Testis (tissue), 2 donors: ENCODE measurements at regions not wholly inside any gene's neighbourhood (a gene's known extent, or its start where the extent isn't known, plus 50 kb on each side); places are given as distances from the start of the nearest gene placed in this dataset.

Experiments used
- DNase-seq: peaks from one replicate; pipeline ENCODE4 v3.0.0-alpha.2; 2019
- H3K27ac ChIP-seq, 2 donors: fragments of 200-600 bp; sonication (generic); one replicate each; pipeline ENCODE4 v1.5.1; 2019
- H3K27me3 ChIP-seq: fragments of 200-600 bp; sonication (generic); one replicate; pipeline ENCODE4 v1.5.1; 2019
- H3K36me3 ChIP-seq: fragments of 200-600 bp; sonication (generic); one replicate; pipeline ENCODE4 v1.5.1; 2017; ENCODE audit warnings: low read depth; ENCODE audit errors: missing control alignments
- H3K4me1 ChIP-seq: fragments of 200-600 bp; sonication (generic); one replicate; pipeline ENCODE4 v1.5.1; 2019
- H3K4me3 ChIP-seq, 2 donors: fragments of 200-600 bp; sonication (generic); one replicate each; pipeline ENCODE4 v1.5.1; 2017 to 2019
- H3K9me3 ChIP-seq: fragments of 200-600 bp; sonication (generic); one replicate; pipeline ENCODE4 v1.5.1; 2017
- POLR2A ChIP-seq: fragments of 450-650 bp; IDR thresholded peaks from one replicate; pipeline ENCODE4 v1.6.1; 2017; ENCODE audit warnings: antibody characterized with exemption, mild to moderate bottlenecking, moderate library complexity
- whole genome bisulfite sequencing, 2 donors: methylation state at CpG; one replicate each; pipeline ENCODE4 v1.1.5; 2018; 5-methylcytosine and 5-hydroxymethylcytosine counted together
- intact Hi-C: fragments of 100-400 bp; cut with DNase I; formaldehyde crosslinking; loops from one replicate; pipeline ENCODE4 v1.15.1; 2023; ENCODE audit warnings: low total_unique reads
- TF ChIP-seq, protein P1 (sequence below), 3 experiments: fragments of 450-650 bp in 2 of 3; fragments of 200-600 bp in 1 of 3; sonication (generic) in 1 of 3; IDR thresholded peaks; one replicate each; pipeline ENCODE4 v1.5.1; 2016 to 2019; ENCODE audit warnings: antibody characterized with exemption in 3 of 3, mild to moderate bottlenecking in 2 of 3, moderate library complexity in 1 of 3

GRCh38 chr3:44030285-44030684 lies 211.4 kb upstream of the TOPAZ1 start:
- Histone ChIP-seq H3K9me3 (no peaks in the 10 kb centered on the region), H3K4me3 (no peak overlapping the region), H3K27ac (no peak overlapping the region), H3K36me3 (no peaks in the 10 kb centered on the region), H3K27me3 (no peaks in the 10 kb centered on the region), H3K4me1 (no peaks in the 10 kb centered on the region)
- intact Hi-C loops, result no loop called here
- 84 to 92% methylated on average over 7 of the region's 7 CpGs for WGBS, 2 donors
- no peak for DNase-seq
- TF ChIP-seq POLR2A, result no peak

GRCh38 chr3:44030687-44031305 lies 210.9 kb upstream of the TOPAZ1 start:
- Histone ChIP-seq H3K4me3 (no peak overlapping the region), H3K36me3 (no peaks in the 10 kb centered on the region), H3K9me3 (no peaks in the 10 kb centered on the region), H3K27ac (no peak overlapping the region), H3K27me3 (no peaks in the 10 kb centered on the region), H3K4me1 (no peaks in the 10 kb centered on the region)
- TF ChIP-seq POLR2A, result no peak
- TF ChIP-seq, protein P1, sequence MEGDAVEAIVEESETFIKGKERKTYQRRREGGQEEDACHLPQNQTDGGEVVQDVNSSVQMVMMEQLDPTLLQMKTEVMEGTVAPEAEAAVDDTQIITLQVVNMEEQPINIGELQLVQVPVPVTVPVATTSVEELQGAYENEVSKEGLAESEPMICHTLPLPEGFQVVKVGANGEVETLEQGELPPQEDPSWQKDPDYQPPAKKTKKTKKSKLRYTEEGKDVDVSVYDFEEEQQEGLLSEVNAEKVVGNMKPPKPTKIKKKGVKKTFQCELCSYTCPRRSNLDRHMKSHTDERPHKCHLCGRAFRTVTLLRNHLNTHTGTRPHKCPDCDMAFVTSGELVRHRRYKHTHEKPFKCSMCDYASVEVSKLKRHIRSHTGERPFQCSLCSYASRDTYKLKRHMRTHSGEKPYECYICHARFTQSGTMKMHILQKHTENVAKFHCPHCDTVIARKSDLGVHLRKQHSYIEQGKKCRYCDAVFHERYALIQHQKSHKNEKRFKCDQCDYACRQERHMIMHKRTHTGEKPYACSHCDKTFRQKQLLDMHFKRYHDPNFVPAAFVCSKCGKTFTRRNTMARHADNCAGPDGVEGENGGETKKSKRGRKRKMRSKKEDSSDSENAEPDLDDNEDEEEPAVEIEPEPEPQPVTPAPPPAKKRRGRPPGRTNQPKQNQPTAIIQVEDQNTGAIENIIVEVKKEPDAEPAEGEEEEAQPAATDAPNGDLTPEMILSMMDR (IDR thresholded peaks at IDR 0.05), result no peak
- 87 to 89% methylated on average over 1 of the region's 1 CpG for WGBS, 2 donors
- intact Hi-C loops, result no loop called here
- DNase-seq, result no peak

DNA sequence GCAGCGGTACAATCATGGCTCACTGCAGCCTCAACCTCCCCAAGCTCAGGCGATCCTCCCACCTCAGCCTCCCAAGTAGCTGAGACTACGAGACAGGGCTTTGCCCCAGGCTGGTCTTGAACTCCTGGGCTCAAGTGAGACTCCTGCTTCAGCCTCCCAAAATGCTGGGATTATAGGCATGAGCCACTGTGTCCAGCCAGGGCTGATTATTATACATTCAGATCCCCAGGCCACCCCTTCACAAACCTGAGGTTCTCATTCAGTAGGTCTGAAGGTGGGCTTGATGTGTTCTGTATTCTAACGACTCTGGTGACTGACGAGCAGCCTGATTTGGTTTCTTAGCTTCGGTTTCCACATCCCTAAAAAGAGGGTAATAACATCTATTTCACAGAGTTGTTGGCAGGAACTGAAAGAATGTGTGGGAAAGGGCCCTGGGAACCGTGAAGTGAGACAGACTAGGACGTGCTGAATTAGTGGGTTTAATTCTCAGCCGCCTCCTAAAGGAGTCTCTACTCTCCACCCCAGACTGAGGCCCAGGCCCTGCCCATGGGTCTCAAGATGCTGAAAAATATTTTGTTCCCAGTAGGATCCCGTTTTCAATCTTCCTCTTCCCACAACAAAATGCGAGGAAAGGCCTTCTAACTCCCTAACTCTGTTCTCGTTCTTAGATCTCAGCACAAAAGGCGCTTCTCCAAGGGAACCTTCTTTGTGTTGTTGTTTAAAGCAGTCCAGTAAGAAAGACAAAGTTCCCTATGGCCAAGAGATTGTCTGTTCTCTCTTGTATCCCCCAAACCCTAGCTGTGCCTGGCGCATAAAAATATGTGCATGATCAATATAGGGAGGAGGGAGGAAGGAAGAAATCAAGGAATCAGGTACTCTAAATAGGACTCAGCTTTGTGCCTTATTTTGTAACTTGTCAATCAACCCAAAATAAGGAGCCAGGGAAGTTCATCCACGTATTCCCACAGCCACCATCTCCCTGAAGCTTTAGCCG lies 210.0 kb upstream of the TOPAZ1 start:
- DNase-seq, result no peak
- Histone ChIP-seq H3K9me3 (no peaks in the 10 kb centered on the region), H3K27me3 (no peaks in the 10 kb centered on the region), H3K4me1 (no peaks in the 10 kb centered on the region), H3K36me3 (no peaks in the 10 kb centered on the region), H3K4me3 (no peak overlapping the region), H3K27ac (no peak overlapping the region)
- TF ChIP-seq POLR2A, result no peak
- TF ChIP-seq, protein P1 (IDR thresholded peaks at IDR 0.05), result no peak
- 77 to 83% methylated on average over 16 of the region's 16 CpGs for WGBS, 2 donors
- intact Hi-C loops, result no loop called here

GRCh38 chr3:44032487-44032886 lies 209.2 kb upstream of the TOPAZ1 start:
- no peaks in the 10 kb centered on the region for H3K4me1 ChIP-seq
- intact Hi-C loops, result no loop called here
- H3K9me3 ChIP-seq, result no peaks in the 10 kb centered on the region
- TF ChIP-seq POLR2A, result no peak
- TF ChIP-seq, protein P1 (IDR thresholded peaks at IDR 0.05), result no peak
- H3K27ac ChIP-seq, result no peak overlapping the region
- no peaks in the 10 kb centered on the region for H3K36me3 ChIP-seq
- WGBS, 2 donors, result 69 to 86% methylated on average over 3 of the region's 3 CpGs
- DNase-seq, result no peak
- no peak overlapping the region for H3K4me3 ChIP-seq
- no peaks in the 10 kb centered on the region for H3K27me3 ChIP-seq

- Histone ChIP-seq H3K9me3 (no peaks in the 10 kb centered on the region), H3K27ac (no peak overlapping the region), H3K4me1 (no peaks in the 10 kb centered on the region), H3K36me3 (no peaks in the 10 kb centered on the region), H3K4me3 (no peak overlapping the region), H3K27me3 (no peaks in the 10 kb centered on the region)
- intact Hi-C loops, result no loop called here
- TF ChIP-seq, protein P1 (IDR thresholded peaks at IDR 0.05), result no peak
- no peak for TF ChIP-seq POLR2A
- DNase-seq, result no peak
- WGBS, 2 donors, result 74 to 84% methylated on average over 2 of the region's 2 CpGs
Observed at GRCh38 chr3:44033123-44033522, 208.6 kb upstream of the TOPAZ1 start.
